GM19238 (cell line): ENCODE measurements at regions not wholly inside any gene's neighbourhood (a gene's known extent, or its start where the extent isn't known, plus 50 kb on each side); places are given as distances from the start of the nearest gene placed in this dataset.

Source experiments
- DNase-seq: peaks from one replicate; pipeline ENCODE4 v3.0.0; 2011; ENCODE audit warnings: low spot score; ENCODE audit not compliant: insufficient read length

- DNase-seq, result no peak
Observed at GRCh38 chr6:163779727-163780284, 365.3 kb downstream of the QKI start.

- no peak for DNase-seq
Observed at GRCh38 chr6:163777716-163778115, 363.2 kb downstream of the QKI start.

GRCh38 chr6:163776906-163777686 lies 362.6 kb downstream of the QKI start:
- no peak for DNase-seq

DNA sequence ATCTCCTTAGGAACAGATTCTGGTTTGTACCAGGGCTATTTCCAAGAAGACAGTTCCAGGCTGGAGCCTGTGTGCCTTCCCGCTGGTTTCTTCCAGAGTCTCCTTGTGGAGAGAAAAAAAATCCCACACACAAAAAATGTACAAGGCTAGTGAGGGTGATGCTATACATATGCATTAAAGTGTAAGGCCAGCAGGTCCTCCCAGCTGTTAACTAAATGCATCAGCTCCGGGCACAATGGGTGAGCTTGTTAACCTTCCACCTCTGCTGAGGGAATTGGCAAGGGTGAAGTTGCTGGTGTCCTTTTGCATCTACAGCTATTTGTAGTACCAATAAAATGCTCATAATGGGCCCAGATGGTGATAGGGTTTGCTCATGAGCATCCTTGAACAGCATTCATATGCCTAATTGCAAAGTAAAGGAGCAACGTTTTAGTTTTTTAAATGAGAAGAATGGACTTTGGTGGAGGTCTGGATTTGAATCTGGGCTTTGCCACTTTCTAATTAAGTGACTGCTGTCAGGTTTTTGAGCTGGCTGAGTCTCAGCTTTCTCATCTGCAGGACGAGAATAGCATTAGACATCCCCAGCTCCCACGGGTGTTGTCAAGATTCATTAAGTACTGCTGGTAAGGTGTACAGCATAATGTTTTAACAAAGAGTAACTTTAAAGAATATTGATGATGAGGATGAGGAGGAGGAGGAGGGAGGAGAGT lies 361.8 kb downstream of the QKI start:
- DNase-seq, result no peak

DNA sequence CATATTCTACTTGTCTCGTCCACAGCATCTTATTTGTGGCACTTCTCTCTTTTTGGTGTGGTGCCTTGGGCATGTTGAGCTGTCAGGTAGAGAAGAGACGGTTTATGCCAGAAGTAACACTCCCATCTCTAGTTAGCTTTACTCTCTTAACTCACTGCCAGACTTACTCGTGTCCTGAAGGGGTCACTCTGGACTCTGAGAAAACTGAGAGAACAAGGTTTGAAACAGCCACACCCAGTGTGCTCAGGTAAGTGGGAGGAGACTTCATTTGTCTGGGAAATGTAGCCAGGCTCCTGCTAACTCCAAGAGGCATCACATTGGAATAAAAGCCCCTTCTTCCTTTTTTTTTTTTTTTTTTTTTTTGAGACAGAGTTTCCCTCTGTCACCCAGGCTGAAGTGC lies 360.8 kb downstream of the QKI start:
- no peak for DNase-seq

DNA sequence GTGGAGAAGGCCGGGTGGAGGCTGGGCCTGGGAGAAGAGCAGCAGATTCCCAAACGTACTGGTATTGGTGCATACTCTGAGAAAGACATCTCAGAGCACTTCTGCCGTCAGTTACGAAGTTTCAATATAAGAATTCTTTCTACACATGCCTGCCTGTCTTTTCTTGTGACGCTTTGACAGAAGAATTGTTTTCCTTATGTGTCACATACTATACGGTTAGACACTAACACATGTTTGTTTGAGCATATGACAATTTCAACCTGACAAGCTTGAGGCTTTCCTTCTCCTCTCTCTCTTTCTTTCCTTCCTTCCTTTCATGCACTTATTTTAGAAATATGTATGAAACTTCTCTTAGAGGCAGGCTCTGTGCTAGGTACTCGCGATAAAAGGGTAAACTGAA lies 360.0 kb downstream of the QKI start:
- no peak for DNase-seq

DNA sequence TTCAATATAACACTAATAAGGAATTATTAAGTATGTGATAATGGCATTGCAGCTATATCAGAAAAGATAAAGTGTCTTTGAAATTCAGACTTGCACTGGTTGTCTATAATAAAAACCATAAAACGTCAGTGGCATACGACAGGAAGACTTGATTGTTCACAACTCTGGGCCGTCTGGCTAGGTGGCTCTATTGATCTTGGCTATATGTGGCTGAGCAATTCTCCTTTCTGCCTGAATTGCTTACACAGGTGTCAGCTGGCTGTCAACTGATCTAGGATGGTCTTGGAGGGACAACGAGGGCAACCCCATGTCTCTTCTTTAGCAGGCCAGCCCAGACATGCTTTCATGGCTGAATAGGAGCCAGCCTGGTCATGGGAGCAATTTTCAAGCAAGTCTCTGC lies 359.1 kb downstream of the QKI start:
- no peak for DNase-seq

DNA sequence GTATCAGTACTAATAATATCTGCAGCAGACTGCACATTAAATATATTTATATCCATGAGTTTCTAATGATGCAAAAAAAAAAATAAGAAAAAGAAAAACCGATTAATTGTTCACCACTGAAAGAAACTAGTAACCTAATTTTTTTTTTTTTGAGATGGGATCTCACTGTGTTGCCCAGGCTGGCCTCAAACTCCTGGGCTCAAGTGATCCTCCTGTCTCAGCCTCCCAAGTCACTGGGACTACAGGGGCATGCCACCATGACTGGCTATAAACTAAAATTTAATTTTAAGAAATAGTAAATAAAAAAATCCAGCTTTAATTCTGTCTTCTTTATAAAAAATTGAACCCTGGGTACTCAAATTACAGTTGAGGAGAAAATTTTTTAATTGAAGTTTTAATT lies 358.2 kb downstream of the QKI start:
- no peak for DNase-seq

GRCh38 chr6:163771180-163771579 lies 356.7 kb downstream of the QKI start:
- no peak for DNase-seq

- no peak for DNase-seq
Observed at GRCh38 chr6:163768905-163769304, 354.4 kb downstream of the QKI start.

GRCh38 chr6:163766936-163767335 lies 352.4 kb downstream of the QKI start:
- no peak for DNase-seq

- no peak for DNase-seq
Observed at GRCh38 chr6:163765335-163765734, 350.8 kb downstream of the QKI start.

DNA sequence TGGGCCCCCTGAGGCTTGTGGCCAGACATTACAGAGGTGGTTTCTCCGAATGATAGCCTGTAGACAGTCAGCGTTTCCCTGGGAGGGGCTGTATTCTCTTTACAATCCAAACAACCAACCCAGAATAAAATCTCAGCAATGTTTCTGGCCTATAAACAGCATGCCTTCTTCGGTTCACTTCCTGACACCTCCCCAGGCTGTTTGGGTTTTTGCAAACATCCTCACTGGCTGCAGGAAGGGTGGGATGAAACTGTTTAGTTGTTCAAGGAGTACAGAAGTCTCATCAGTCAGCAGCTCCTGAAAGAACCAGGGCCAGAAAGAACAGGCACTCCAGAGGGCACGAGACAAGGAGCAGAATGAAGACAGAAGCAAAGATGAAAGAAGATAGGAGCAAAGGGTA lies 350.0 kb downstream of the QKI start:
- DNase-seq, result no peak

DNA sequence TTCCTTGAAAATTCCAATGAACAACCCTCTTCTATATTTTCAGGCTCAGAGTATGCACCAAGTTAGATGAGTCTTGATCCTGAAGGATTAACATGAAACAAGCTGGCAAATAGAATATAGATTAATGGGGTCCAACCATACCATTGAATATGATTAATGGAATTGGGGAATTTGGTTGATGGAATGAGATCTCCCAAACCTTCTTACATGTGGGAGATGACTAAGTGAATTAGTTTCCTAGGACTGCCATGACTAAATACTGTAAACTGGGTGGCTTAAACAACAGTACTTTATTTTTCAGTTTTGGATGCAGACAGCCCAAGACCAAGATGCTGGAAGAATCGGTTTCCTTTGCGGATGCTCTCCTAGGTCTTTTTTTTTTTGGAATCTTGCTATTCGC lies 347.0 kb downstream of the QKI start:
- no peak for DNase-seq

GRCh38 chr6:163760860-163761259 lies 346.3 kb downstream of the QKI start:
- DNase-seq, result no peak

DNA sequence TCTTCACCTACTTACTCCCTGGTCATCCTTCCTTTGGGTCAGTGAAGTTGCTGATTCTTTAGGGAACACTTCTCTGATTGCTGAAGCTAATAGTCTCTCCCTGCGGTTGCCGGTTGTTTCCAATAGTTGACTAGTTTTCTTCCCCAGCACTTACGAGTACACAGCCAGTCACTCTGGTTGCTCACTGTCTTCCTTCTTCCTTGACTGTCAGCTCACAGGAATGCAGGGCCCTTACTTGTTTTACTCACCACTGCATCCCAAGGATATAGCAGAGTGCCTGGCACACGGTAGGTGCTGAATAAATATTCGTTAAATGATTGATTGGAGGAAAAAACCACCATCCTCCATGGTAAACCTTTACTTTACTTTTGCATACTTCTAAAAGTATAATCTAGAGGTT lies 345.0 kb downstream of the QKI start:
- no peak for DNase-seq

DNA sequence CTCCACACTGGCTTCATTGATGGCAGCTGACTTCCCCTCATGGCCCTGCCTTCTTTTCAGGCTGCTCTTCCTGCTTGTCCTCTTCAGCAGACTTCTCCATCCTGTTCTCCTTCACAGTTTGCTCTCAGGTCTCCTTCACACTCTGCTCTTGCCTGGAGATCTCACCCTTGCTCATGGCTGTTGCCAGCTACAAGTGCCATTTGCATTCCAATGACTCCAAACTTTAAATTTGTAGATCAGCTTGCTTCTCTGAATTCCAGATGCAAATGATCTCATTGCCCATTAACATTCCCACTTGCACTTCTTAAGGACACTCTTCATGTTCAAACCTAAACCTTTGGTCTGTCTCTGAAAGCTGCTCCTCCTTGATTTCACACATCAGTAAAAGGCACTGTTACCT lies 343.0 kb downstream of the QKI start:
- no peak for DNase-seq

GRCh38 chr6:163756079-163756478 lies 341.6 kb downstream of the QKI start:
- peak; percentile 55 for DNase-seq

DNA sequence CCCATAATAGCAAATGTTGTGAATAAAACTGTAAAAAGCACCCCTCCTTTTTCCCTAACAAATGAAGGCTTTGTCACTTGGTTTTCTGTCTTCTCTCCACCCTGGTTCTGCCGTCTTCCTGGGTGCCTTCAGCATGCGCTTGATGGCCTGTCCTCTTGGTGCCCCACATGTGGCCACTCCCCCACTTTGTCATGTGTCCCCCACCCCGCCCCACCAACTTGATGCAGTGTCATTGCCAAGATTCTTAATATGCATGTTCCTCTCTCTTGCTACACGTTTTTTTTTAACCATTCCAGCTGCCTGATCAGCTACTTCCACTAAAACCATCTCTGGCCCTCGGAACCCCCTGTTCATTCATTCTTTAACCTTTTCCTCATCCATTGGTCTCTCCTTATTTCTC lies 340.3 kb downstream of the QKI start:
- no peak for DNase-seq

DNA sequence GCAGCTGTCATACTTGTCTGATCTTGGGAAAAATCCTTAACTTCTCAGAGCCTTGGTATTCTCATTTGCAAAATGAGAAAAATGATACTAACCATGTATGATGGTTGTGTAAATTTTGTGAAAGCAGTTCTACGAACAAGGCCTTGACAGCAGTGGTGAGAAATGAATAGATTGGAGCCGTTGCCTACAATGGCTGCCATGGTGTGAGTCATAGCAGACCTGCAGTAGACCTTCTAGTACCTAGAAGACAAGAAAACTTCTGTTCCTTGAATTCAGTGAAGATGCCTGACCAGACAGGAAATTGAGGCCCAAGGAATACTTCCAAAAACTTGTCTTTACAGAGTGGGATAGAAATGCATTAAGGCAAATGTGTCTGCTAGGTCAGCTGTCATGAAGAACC lies 338.9 kb downstream of the QKI start:
- DNase-seq, result no peak

DNA sequence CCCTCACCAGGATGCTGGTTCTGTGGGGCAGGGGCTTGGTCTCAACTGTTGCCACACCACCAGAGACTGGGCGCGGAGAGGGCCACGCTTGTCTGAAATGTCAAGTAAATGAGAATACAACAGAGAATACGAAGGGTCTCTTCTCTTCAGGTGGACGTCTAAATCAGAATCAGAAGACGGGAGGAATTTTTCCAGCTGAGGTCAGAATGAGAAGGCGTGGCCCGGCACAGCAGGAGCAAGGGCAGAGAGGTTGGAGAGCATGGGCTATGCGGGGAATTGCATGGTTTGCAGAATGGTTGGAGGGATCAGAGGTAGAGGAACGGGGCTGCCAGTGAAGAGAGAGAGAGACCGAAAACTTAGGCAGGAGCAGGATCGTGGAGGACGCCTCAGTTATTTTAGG lies 337.9 kb downstream of the QKI start:
- DNase-seq, result no peak

GRCh38 chr6:163751032-163751525 lies 336.6 kb downstream of the QKI start:
- DNase-seq, result no peak
